H1 (cell line): ENCODE measurements at regions not wholly inside any gene's neighbourhood (a gene's known extent, or its start where the extent isn't known, plus 50 kb on each side); places are given as distances from the start of the nearest gene placed in this dataset.

ENCODE experiments used
- E2F6 ChIP-seq: IDR thresholded peaks from 2 replicates; pipeline ENCODE4 v1.6.1; 2012; ENCODE audit warnings: inconsistent platforms
- GABPA ChIP-seq: IDR thresholded peaks from 2 replicates; pipeline ENCODE4 v1.6.1; 2011; ENCODE audit warnings: mild to moderate bottlenecking, low read length, moderate library complexity, borderline replicate concordance; ENCODE audit not compliant: insufficient read depth
- MAX ChIP-seq: IDR thresholded peaks from 2 replicates; pipeline ENCODE4 v1.6.1; 2012; ENCODE audit warnings: inconsistent platforms
- SP2 ChIP-seq: IDR thresholded peaks from 2 replicates; pipeline ENCODE4 v1.6.1; 2012; ENCODE audit warnings: mild to moderate bottlenecking, low read length, inconsistent platforms

GRCh38 chr4:126969360-126970235 is 663.2 kb upstream of the INTU start (continued):
- TF ChIP-seq E2F6 (no peak), GABPA (no peak), MAX (no peak), SP2 (no peak)
